HG03460 (cell line): ENCODE measurements at regions not wholly inside any gene's neighbourhood (a gene's known extent, or its start where the extent isn't known, plus 50 kb on each side); places are given as distances from the start of the nearest gene placed in this dataset.

Source experiments
- ATAC-seq: cut with Tn5 transposase; IDR thresholded peaks from one replicate; pipeline ENCODE4 v1.9.1; 2021; ENCODE audit not compliant: unreplicated experiment

DNA sequence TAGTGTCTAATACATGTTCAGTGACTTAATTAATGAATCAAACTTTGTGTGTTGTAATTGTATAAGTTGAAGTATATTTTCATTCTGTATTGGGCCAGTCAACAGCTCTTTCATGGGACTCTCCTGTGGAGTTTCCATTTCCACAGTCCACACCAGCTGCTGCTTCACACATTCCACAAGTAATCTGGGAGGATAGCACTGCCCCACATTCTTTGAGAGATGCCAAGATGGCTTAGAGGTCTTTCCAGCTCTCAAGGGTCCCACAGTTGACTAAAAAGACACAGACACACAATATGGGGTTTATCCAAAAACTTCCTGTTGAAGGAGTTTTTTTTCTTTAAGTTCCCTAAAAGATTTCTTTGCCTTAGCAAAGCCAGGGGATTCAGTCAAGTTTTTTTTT lies 408.3 kb downstream of the AACS start:
- no peak for ATAC-seq

DNA sequence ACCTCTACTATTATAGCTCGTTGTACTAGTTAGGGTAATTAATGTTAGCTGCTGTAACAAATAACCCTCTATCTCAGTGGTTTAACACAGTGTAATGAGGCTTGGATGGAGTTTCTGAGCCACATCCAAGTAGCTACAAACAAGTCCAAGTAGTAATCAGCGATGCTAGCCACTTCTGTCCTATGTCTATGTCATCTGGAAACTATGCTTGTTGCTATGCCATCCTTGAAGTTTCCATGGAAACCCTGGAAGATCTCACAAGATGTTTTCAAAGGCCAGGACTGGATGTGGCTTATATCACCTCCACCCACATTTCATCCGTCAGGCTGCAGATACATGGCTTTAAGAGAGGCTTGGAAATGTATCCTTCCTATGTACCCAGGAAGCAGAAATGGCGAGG lies 422.1 kb downstream of the AACS start:
- no peak for ATAC-seq

DNA sequence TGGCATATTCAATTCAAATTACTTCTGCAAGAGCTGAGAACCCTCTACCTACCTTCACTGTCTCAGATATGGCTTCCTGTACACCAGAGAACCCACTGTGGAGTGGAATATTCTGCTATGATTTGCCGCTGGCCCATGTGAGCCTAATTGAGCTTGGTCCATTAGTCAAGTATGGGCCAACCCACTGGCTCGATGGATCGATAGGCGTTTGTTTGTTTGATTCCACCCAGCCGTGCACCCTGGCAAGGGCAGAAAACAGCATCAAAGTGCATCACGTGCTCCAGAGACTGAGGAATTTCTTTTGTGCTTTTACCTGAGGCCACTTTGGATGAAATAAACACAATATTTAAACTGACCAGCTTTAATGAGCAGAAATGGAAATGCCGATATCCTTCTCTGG lies 426.3 kb downstream of the AACS start:
- no peak for ATAC-seq

DNA sequence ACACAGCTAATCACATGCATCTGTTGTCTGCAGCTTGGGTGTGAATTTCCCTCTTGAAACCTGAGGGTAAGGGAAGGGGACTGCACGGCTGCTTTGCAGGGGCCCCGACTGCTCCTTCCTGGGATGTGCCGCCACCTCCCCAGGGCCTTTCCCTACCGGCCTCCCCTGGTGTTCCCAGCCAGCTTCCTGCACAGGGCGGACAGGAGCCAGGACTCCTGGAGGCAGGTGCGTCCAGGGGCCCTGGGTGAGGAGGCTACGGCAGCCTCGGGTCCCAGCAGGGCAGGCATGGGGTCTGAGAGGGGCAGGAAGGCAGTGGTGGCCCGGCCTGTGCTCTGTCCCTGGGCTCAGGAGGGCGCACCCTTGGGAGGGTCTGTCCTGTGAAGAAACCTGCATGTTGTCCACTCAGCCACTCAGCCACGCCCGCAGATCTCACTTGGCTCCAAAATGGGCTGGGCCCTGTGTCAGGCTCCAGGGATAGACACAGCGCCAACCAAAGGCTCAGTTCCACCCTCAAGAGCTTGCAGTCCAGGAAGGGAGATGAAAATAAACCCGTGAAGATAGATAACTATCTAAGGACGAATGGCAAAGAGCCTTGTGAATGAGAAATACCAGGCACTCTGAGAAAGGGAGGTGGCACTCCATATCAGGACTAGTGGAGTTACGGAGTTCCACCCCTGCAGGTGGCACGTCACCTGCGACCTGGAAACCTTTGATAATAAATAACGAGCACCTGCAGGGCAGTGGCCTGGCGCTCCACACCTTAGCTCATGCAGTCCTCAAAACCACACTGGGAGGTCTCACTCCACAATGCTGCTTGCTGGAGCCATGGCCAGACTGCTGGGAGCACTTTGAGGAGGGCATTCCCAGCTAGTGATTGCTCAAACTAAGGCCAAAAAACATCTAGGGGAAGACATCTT lies 427.4 kb downstream of the AACS start:
- ATAC-seq, result no peak

DNA sequence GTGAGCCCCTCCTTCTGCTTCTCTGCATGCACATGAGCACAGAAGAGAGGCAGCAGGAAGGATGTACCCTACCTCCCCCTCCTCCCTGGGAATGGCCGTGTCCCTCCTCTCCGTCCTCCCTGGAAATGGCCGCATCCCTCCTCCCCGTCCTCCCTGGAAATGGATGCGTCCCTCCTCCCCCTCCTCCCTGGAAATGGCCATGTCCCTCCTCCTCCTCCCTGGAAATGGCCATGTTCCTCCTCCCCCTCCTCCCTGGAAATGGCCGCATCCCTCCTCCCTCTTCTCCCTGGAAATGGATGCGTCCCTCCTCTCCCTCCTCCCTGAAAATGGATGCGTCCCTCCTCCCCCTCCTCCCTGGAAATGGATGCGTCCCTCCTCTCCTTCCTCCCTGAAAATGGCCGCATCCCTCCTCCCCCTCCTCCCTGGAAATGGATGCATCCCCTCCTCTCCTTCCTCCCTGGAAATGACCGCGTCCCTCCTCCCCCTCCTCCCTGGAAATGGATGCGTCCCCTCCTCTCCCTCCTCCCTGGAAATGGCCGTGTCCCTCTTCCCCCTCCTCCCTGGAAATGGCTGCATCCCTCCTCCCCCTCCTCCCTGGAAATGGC lies 428.6 kb downstream of the AACS start:
- ATAC-seq, result no peak

DNA sequence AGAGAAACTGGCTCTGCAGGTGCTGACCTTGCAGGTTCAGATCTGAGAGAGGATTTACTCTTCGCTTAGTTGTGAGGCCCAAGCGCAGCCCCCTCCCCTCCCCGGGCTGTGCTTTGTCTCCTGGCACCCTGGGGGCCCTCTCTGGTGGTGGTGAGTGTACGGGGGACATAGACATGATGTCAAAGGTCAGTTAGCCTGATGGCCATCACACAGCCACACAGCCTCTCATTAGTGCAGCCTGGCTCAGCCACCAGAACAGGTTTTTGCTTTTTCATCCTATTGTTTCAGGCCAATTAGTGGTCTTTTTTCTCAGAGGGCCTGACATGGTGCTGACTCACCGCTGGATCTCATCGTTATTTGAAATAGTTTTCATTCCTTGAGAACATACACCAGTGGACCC lies 437.9 kb downstream of the AACS start:
- ATAC-seq, result no peak

DNA sequence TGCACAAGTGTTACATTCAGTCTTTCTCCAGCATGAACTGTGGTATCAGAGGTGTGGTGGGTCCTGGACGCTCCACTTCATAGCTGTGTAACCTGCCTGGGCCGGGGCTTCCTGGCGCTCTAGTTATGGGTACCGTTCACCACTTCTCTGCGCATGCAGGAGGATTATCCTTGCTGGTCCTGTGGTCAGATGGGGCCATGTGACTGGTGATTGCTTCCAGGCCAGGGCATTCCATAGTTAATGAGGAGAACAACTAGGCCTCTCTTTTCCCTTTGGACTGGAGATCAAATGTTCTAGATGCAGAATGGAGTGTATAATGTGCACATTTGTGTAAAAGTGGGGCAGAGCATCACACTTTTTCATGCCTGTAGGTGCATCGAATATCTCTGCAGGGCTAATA lies 444.0 kb downstream of the AACS start:
- ATAC-seq, result no peak

DNA sequence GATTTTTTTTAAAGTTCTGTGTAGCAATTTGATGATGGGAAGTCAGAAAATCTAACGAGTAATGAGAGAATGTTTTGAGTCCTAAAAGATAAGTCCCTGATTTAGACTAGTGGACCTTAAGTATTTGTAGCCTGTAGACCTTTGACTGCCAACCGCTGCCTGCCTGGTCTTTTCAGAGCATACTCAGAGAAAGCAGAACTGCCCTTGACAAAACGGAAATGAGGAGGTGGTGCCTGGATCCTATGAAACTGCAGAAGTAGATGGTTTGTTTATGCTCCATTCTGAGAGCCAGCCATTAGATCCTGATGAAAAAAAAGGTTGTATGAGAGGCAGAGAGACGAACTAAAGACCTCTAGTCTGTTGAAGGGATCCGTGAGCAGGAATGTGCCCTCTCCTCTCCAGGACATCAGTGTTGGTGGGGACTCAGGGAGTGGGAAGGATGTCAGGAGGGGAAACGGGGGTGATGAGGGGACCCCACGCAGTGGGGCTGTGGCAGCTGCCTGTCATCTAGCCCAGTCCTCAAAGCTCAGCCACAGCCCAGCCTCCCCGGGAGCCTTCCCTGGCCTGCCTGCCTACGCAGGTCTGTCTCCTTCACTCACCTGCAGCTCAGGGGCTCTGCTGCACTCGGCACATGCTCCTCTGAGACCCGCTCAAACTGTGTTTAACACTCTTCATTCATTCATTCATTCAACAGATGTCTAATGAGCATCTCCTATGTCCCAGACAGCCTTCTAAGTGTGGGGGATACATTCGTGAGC lies 447.5 kb downstream of the AACS start:
- no peak for ATAC-seq

DNA sequence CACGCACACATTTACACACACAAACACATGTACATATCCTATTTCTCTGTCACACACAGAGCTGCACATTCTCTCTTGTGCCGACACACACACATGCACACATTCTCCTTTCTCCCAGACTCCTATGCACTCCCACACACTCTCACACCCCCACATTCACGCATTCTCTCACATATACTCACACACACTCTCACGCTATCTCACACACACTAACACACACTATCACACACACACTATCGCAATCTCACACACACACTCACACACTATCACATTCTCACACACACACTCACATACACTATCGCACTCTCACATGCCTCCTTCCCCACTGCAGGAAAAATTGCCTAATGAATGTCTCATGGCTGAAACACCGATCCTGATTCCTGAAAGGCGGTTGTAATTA lies 450.7 kb downstream of the AACS start:
- no peak for ATAC-seq

DNA sequence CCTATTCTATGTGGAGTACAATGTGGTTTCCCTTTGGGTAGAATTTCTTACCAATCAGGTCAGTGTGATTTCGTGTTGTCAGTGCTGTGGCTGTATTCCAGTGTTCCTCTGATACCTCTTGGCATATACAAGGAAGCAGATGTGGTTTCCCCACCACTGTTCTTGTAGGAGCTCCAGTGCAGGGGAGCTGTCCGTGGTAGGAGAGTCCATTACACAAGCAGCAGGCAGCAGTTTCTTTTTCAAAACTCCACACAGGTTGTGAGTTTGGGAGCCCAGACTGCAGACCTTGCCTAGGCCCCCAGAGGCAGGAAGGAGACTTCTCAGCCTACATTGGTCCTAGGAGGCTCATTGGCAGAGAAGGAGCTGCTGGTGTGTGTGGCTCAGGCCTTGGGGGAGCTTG lies 452.8 kb downstream of the AACS start:
- ATAC-seq, result no peak

DNA sequence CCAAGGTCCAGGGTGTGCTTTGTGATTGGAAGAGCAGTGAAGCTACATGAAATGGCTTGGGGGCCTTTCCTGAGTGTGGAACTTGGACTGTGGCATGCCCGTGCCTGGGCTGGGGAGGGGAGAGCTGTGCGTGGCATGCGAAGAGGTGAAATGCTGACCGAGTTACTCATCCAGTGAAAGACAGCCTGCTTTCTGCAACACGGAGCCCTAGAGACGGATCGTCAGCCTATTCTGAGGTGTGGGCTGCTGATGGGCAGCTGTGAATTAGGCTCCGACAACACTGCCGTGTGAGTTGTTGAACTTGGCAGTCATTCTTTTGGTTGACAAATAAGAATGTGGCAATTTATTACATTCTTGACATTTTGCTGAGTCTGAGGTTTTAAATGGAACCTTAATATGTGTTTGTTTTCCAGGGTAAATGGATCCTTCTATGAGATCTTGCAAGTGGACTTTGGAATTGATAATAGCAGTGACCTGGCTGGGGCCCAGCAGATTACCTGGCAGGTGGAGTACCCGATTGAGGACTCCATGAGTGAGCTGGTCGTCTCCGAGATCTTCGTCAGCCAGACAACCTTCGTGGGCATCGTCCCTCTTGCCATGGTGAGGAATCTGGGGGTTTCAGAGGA lies 453.9 kb downstream of the AACS start:
- ATAC-seq, result no peak

DNA sequence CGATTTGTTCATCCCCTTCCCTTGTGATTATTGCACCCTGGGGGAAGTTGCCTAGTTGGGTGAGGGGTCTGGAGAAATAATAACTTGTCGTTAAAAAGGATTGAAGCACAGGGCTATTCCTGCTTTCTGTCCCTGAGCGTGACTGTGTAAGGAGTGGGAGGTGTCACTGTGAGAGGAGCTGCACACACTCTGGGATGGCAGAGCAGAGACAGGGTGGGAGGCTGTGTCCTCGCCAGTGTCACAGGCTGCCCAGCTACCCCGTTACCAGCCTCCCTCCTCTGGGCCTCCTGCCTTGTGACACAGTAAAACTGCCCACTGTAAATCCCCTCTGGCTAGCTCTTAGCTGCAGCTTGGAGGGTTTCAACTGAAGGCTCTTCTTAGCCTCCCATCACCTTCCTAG lies 460.6 kb downstream of the AACS start:
- ATAC-seq, result no peak

DNA sequence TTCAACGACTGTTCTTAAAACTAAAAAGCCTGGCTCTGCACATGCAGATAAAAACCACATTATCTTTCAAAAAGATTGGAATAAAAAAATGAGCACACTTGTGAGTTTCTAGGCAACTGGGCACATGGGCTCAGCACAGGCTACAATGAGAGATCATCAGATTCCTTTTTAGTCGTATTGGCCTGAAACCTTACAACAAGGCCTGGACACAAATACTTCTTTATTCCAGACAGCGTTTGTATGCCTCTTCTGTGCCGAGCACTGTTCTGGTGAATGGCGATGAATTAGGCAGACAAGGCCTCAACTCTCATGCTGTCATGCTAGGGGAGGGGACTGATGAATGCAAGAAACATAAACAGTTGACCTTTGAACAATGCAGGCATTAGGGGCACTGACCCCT lies 463.0 kb downstream of the AACS start:
- ATAC-seq, result no peak

DNA sequence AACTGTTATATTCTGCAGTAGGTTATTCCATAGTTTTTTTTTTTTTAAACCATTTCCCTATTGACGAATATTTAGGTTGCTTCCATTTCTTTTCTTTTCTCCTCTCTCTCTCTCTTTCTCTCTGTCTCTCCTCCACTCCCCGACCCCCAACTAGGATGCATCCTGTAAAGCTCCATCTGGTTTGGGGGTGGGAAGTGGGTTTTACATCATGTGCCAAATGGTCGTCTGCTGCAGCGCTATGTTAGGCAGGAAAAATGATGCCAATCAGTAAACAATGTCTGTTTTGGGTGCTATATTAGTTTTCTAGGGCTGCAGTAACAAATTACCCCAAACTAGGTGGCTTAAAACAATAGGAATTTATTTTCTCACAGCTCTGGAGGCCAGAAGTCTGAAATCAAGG lies 465.0 kb downstream of the AACS start:
- no peak for ATAC-seq

DNA sequence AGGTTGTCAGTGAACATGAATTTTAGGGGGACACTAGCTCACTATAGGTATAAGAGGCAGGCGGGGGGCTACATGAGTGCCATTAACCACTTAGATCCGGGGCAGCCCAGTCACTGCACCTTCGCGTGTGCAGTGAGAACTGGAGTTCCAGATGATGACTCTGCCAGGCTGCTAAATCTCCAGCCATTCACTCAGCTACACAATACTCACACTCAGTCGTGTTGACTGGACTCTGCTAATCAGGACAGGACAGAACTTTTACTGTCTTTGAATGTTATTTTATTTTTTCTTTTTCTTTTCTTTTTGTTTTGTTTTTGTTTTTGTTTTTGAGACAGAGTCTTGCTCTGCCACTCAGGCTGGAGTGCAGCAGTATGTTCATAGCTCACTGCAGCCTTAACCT lies 465.6 kb downstream of the AACS start:
- no peak for ATAC-seq

DNA sequence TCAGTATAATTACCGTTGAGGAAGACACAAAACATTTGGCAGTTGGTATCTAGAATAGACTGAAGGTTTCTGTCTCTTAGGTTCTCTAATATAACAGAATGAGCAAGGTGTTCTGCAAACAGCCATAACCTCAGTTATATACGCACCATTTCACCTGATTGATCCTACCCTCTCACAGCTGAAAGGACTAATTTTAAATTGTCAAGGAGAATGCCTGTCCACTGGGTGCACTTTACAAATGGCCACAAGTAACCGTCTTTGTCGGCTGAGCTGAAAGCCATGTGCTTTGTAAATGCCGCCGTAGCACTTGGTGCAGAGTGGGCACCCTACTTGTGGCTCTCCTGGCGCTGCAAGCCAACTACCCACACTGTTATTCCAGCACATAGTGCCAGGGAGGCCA lies 466.3 kb downstream of the AACS start:
- no peak for ATAC-seq

DNA sequence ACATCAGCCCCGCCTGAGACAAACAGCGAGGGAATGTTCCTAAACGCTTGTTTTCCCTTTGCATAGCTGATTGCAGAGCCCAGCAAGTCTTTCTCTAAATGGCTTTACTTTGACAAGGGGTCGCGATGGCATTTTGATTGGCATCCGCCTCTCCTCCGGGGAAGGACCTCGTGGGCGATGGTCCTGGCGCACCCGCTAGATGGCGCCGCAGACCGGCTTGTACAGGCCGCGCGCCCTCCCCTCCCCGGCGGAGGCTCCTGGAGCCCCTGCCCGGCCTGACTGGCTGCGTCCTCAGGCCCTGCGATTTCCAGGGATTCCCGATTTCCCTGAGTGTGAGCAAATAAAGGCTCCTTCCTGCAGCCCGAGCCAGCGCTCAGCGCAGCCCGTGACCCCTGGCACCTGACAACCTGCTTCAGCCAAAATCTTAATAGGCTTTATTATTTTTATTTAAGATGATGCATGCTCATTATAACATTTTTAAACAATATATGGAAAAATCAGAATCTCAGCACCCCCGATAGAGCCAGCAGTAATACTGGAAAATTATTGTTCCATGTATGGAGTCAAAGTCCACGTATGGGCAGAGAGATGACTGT lies 468.3 kb downstream of the AACS start:
- peak; percentile 79 for ATAC-seq

DNA sequence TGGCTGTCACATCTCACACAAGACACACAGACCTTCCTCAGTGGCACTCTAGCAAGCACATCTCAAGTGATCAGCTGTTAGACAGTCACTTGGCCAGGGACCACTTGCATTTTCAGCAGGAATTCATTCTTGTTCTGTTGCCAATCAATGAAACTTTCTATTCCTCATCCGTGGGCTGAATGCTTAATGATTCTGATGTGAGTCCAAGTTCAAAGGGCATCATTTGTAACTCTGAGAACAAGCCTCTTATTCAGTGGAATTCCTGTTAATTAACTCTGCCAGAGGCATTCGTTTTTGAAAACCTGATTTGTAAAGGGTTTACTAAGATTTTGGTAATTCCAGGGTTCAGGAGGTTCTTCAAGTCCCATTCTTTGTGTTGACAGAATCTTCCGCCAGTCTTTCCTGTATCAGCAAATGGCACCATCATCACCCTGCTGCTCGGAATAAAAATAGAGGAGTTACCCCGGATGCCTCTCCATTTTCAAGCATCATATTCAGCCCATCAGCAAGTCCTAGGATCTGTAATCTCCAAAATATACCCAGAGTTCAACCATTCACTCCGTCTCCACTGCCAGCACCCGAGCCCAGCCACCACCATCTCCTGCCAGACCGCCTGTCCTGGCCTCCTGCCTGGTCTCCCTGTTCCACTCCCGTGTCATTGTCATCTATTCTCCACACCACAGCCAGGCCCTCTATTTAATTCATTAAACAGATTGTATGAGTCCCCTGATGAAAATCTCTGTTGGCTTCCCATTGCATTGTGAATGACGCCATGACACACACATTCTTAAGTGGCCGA lies 473.4 kb downstream of the AACS start:
- no peak for ATAC-seq

DNA sequence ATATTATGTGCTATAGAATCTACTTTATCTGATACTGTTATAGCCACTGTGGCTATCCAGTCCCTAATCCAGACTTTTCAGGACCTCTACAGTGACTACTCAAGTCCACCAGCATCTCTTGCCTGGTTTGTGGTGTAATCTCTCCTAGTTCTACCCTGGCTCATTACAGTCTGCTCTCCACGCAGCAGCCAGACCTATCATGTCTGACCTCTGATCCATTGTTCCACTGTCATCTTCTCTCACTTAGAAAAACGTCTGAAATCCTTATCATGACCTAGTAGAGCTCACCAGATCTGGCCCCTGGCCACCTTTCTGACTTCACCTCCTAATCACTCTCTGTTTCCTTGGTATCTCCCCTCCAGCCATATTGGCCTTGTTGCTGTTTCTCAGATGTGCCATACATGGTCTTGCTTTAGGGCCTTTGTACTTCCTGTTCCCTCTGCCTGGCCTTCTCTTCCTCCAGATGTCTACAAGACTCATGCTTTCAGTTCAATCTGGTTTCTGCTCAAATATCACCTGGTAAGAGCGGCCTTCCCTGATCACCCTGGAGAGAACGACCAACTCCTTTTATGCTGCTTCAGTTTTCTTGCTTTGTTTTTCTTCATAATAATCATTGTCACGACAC lies 475.5 kb downstream of the AACS start:
- no peak for ATAC-seq

DNA sequence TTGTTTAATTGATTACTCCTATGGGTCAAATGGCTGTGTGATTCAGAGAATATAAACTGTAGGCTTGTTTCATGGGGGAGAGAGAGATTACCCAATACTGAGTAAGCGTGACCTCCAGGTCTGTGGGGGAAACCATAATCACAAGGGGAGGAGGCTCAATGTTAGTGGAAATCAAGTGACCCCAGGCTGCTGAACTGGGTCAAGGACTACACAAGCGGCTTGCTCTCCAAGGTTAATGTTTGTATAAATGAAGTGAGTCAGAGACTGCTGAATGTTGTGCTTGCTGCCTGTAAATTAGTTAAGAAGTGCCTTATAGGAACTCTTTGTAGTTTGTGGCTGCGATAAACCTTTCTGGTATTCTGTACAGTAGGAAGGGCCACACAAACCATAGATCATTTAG lies 479.7 kb downstream of the AACS start:
- ATAC-seq, result no peak
